Ecto neural progenitor cell (in vitro differentiated cells): ENCODE measurements at regions not wholly inside any gene's neighbourhood (a gene's known extent, or its start where the extent isn't known, plus 50 kb on each side); places are given as distances from the start of the nearest gene placed in this dataset.

Experiments
- DNase-seq: peaks from one replicate; pipeline ENCODE4 v3.0.0-alpha.2; 2018; ENCODE audit warnings: low spot score

- no peak for DNase-seq
Measured at GRCh38 chr2:2694746-2695145, 363.7 kb upstream of the MYT1L start.

GRCh38 chr2:2692599-2693389 lies 361.7 kb upstream of the MYT1L start:
- no peak for DNase-seq

GRCh38 chr2:2691419-2691818 lies 360.3 kb upstream of the MYT1L start:
- no peak for DNase-seq

- DNase-seq = no peak
Measured at GRCh38 chr2:2690985-2691384, 359.9 kb upstream of the MYT1L start.

GRCh38 chr2:2689306-2689705 lies 358.2 kb upstream of the MYT1L start:
- no peak for DNase-seq

- DNase-seq = no peak
Measured at GRCh38 chr2:2688254-2688653, 357.2 kb upstream of the MYT1L start.

- no peak for DNase-seq
Measured at GRCh38 chr2:2687745-2688144, 356.7 kb upstream of the MYT1L start.

GRCh38 chr2:2686222-2686621 lies 355.1 kb upstream of the MYT1L start:
- DNase-seq = no peak

- no peak for DNase-seq
Measured at GRCh38 chr2:2683606-2684224, 352.6 kb upstream of the MYT1L start.

- DNase-seq = no peak
Measured at GRCh38 chr2:2682700-2683342, 351.7 kb upstream of the MYT1L start.

GRCh38 chr2:2681711-2682251 lies 350.7 kb upstream of the MYT1L start:
- no peak for DNase-seq

GRCh38 chr2:2681085-2681484 lies 350.0 kb upstream of the MYT1L start:
- no peak for DNase-seq

GRCh38 chr2:2674831-2675230 lies 343.8 kb upstream of the MYT1L start:
- no peak for DNase-seq

GRCh38 chr2:2673406-2673805 lies 342.3 kb upstream of the MYT1L start:
- DNase-seq = no peak

- DNase-seq = no peak
Measured at GRCh38 chr2:2672249-2672648, 341.2 kb upstream of the MYT1L start.

- DNase-seq = no peak
Measured at GRCh38 chr2:2671826-2672225, 340.8 kb upstream of the MYT1L start.

GRCh38 chr2:2669316-2669715 lies 338.2 kb upstream of the MYT1L start:
- no peak for DNase-seq

- DNase-seq = no peak
Measured at GRCh38 chr2:2668681-2669265, 337.7 kb upstream of the MYT1L start.

- DNase-seq = no peak
Measured at GRCh38 chr2:2667690-2668089, 336.6 kb upstream of the MYT1L start.

- no peak for DNase-seq
Measured at GRCh38 chr2:2665834-2666133, 334.7 kb upstream of the MYT1L start.

GRCh38 chr2:2664989-2665833 lies 334.1 kb upstream of the MYT1L start:
- DNase-seq = no peak
